ENCODE measurements at regions not wholly inside any gene's neighbourhood (a gene's known extent, or its start where the extent isn't known, plus 50 kb on each side); places are given as distances from the start of the nearest gene placed in this dataset.

GRCh38 chrX:6761251-6761650 is 226.3 kb upstream of the VCX3A start:
- no peak overlapping the region for H3K9ac ChIP-seq
- no peaks in the 10 kb centered on the region for H3F3A ChIP-seq (replicated peaks; ENCODE audit: insufficient read depth)
- H3K9me2 ChIP-seq: no peaks in the 10 kb centered on the region
- H2AFZ ChIP-seq (ENCODE audit: low read depth): no peak overlapping the region
- H3K4me2 ChIP-seq: no peak overlapping the region
- TF ChIP-seq FOXJ3 (CRISPR knock-in tag; IDR thresholded peaks at IDR 0.05) (no peak), GATA2 (CRISPR knock-in tag; IDR thresholded peaks at IDR 0.05) (no peak), SMC3 (IDR thresholded peaks at IDR 0.05; ENCODE audit: low read depth, low read length) (no peak), TAF1 (IDR thresholded peaks at IDR 0.05; ENCODE audit: borderline replicate concordance, low read depth, low read length) (no peak)
- no peaks in the 10 kb centered on the region for H3K4me1 ChIP-seq (ENCODE audit: control insufficient read depth in 1 of 2, insufficient read depth in 2 of 2, low read depth in 1 of 2, low read length in 1 of 2)
- H3K27ac ChIP-seq (ENCODE audit: low read depth in 2 of 2, low read length in 1 of 2): no peak overlapping the region
- 8% methylated on average over 1 of the region's 1 CpG for whole genome bisulfite sequencing (ENCODE audit: low lambda C conversion rate)
- ChIA-PET CTCF (no interaction called here), POLR2A (no interaction called here)
- no peaks in the 10 kb centered on the region for H3K9me3 ChIP-seq
- no peak overlapping the region for H3K4me3 ChIP-seq (ENCODE audit: low read depth in 2 of 2, low read length in 1 of 2)
- no peaks in the 10 kb centered on the region for H3K27me3 ChIP-seq (ENCODE audit: insufficient read depth)
- no peaks in the 10 kb centered on the region for H3K79me2 ChIP-seq (ENCODE audit: insufficient read depth)
- no peaks in the 10 kb centered on the region for H4K20me1 ChIP-seq (ENCODE audit: insufficient read depth)
- no peak for DNase-seq
- no peaks in the 10 kb centered on the region for H3K36me3 ChIP-seq (replicated peaks in 1 of 2; ENCODE audit: control insufficient read depth in 1 of 2, insufficient read depth in 2 of 2, low read length in 1 of 2)

GRCh38 chrX:6759655-6760375 is 224.9 kb upstream of the VCX3A start:
- ChIA-PET POLR2A (no interaction called here), CTCF (no interaction called here)
- H3K4me2 ChIP-seq: no peak overlapping the region
- H3F3A ChIP-seq (replicated peaks; ENCODE audit: insufficient read depth): no peaks in the 10 kb centered on the region
- no peak for DNase-seq
- H3K36me3 ChIP-seq (replicated peaks in 1 of 2; ENCODE audit: control insufficient read depth in 1 of 2, insufficient read depth in 2 of 2, low read length in 1 of 2): no peaks in the 10 kb centered on the region
- no peak overlapping the region for H3K27ac ChIP-seq (ENCODE audit: low read depth in 2 of 2, low read length in 1 of 2)
- 24% methylated on average over 7 of the region's 7 CpGs for WGBS (ENCODE audit: low lambda C conversion rate)
- no peak overlapping the region for H3K9ac ChIP-seq
- H2AFZ ChIP-seq (ENCODE audit: low read depth): no peak overlapping the region
- no peaks in the 10 kb centered on the region for H3K9me3 ChIP-seq
- H3K4me3 ChIP-seq (ENCODE audit: low read depth in 2 of 2, low read length in 1 of 2): no peak overlapping the region
- no peak for TF ChIP-seq TAF1 (IDR thresholded peaks at IDR 0.05; ENCODE audit: borderline replicate concordance, low read depth, low read length)
- TF ChIP-seq IRF3 (IDR thresholded peaks at IDR 0.05; ENCODE audit: low read depth, low read length): no peak
- no peak for TF ChIP-seq USF1 (IDR thresholded peaks at IDR 0.05; ENCODE audit: borderline replicate concordance, low read depth)
- TF ChIP-seq EZH2phosphoT487 (IDR thresholded peaks at IDR 0.05; ENCODE audit: borderline replicate concordance, low read depth): no peak
- TF ChIP-seq POLR2AphosphoS5 (IDR thresholded peaks at IDR 0.05; ENCODE audit: low read depth, low read length): no peak
- TF ChIP-seq SIN3A (IDR thresholded peaks at IDR 0.05; ENCODE audit: borderline replicate concordance, low read depth, low read length): no peak
- no peak for TF ChIP-seq CTCF (IDR thresholded peaks at IDR 0.05)
- TF ChIP-seq MXI1 (IDR thresholded peaks at IDR 0.05; ENCODE audit: low read depth, low read length): no peak
- no peaks in the 10 kb centered on the region for H3K4me1 ChIP-seq (ENCODE audit: control insufficient read depth in 1 of 2, insufficient read depth in 2 of 2, low read depth in 1 of 2, low read length in 1 of 2)
- no peaks in the 10 kb centered on the region for H3K27me3 ChIP-seq (ENCODE audit: insufficient read depth)
- no peaks in the 10 kb centered on the region for H3K9me2 ChIP-seq
- H3K79me2 ChIP-seq (ENCODE audit: insufficient read depth): no peaks in the 10 kb centered on the region
- H4K20me1 ChIP-seq (ENCODE audit: insufficient read depth): no peaks in the 10 kb centered on the region

All from SK-N-SH (cell line).